ENCODE measurements at regions not wholly inside any gene's neighbourhood (a gene's known extent, or its start where the extent isn't known, plus 50 kb on each side); places are given as distances from the start of the nearest gene placed in this dataset.

GRCh38 chr4:165656399-165656798 lies 216.6 kb upstream of the TLL1 start:
- Mint-ChIP-seq H3K4me1 (no peaks in the 10 kb centered on the region), H3K27me3 (no peaks in the 10 kb centered on the region), H3K4me3 (no peak overlapping the region), H3K27ac (ENCODE audit: low read depth) (no peak overlapping the region), H3K36me3 (ENCODE audit: insufficient read depth) (no peaks in the 10 kb centered on the region), H3K9me3 (peaks cover 11% of the 10 kb centered on the region)
- no peak for ATAC-seq (replicated peaks; ENCODE audit: extremely low read depth, poor library complexity, severe bottlenecking)
- no peak for DNase-seq (ENCODE audit: low spot score in 2 of 2)

GRCh38 chr4:165656829-165657490 lies 216.1 kb upstream of the TLL1 start:
- no peaks in the 10 kb centered on the region for H3K36me3 Mint-ChIP-seq (ENCODE audit: insufficient read depth)
- peaks cover 11% of the 10 kb centered on the region for H3K9me3 Mint-ChIP-seq
- no peak overlapping the region for H3K4me3 Mint-ChIP-seq
- H3K27me3 Mint-ChIP-seq, result no peaks in the 10 kb centered on the region
- no peak for DNase-seq (ENCODE audit: low spot score in 2 of 2)
- H3K27ac Mint-ChIP-seq (ENCODE audit: low read depth), result no peak overlapping the region
- H3K4me1 Mint-ChIP-seq, result no peaks in the 10 kb centered on the region
- ATAC-seq (replicated peaks; ENCODE audit: extremely low read depth, poor library complexity, severe bottlenecking), result no peak

- Mint-ChIP-seq H3K4me1 (no peaks in the 10 kb centered on the region), H3K9me3 (no peaks in the 10 kb centered on the region), H3K27ac (ENCODE audit: low read depth) (no peak overlapping the region), H3K4me3 (no peak overlapping the region), H3K36me3 (ENCODE audit: insufficient read depth) (no peaks in the 10 kb centered on the region), H3K27me3 (no peaks in the 10 kb centered on the region)
- no peak for ATAC-seq (replicated peaks; ENCODE audit: extremely low read depth, poor library complexity, severe bottlenecking)
- no peak for DNase-seq (ENCODE audit: low spot score in 2 of 2)
Measured at GRCh38 chr4:165662341-165662740, 210.7 kb upstream of the TLL1 start.

GRCh38 chr4:165663411-165663810 lies 209.6 kb upstream of the TLL1 start:
- H3K4me1 Mint-ChIP-seq, result no peaks in the 10 kb centered on the region
- ATAC-seq (replicated peaks; ENCODE audit: extremely low read depth, poor library complexity, severe bottlenecking), result no peak
- H3K27me3 Mint-ChIP-seq, result no peaks in the 10 kb centered on the region
- no peaks in the 10 kb centered on the region for H3K9me3 Mint-ChIP-seq
- DNase-seq (ENCODE audit: low spot score in 2 of 2), result no peak
- H3K4me3 Mint-ChIP-seq, result no peak overlapping the region
- H3K36me3 Mint-ChIP-seq (ENCODE audit: insufficient read depth), result no peaks in the 10 kb centered on the region
- H3K27ac Mint-ChIP-seq (ENCODE audit: low read depth), result peak overlapping the region; percentile 20

GRCh38 chr4:165666836-165667235 lies 206.2 kb upstream of the TLL1 start:
- H3K4me3 Mint-ChIP-seq, result no peak overlapping the region
- H3K4me1 Mint-ChIP-seq, result no peaks in the 10 kb centered on the region
- H3K9me3 Mint-ChIP-seq, result no peaks in the 10 kb centered on the region
- DNase-seq (ENCODE audit: low spot score in 2 of 2) (no peak), ATAC-seq (replicated peaks; ENCODE audit: extremely low read depth, poor library complexity, severe bottlenecking) (no peak)
- H3K27me3 Mint-ChIP-seq, result no peaks in the 10 kb centered on the region
- H3K27ac Mint-ChIP-seq (ENCODE audit: low read depth), result no peak overlapping the region
- H3K36me3 Mint-ChIP-seq (ENCODE audit: insufficient read depth), result no peaks in the 10 kb centered on the region

GRCh38 chr4:165667969-165668368 lies 205.1 kb upstream of the TLL1 start:
- H3K27me3 Mint-ChIP-seq, result no peaks in the 10 kb centered on the region
- no peaks in the 10 kb centered on the region for H3K9me3 Mint-ChIP-seq
- no peak for DNase-seq (ENCODE audit: low spot score in 2 of 2)
- H3K4me1 Mint-ChIP-seq, result no peaks in the 10 kb centered on the region
- no peak overlapping the region for H3K4me3 Mint-ChIP-seq
- H3K27ac Mint-ChIP-seq (ENCODE audit: low read depth), result no peak overlapping the region
- no peak for ATAC-seq (replicated peaks; ENCODE audit: extremely low read depth, poor library complexity, severe bottlenecking)
- H3K36me3 Mint-ChIP-seq (ENCODE audit: insufficient read depth), result no peaks in the 10 kb centered on the region

- peaks cover 2% of the 10 kb centered on the region for H3K9me3 Mint-ChIP-seq
- ATAC-seq (replicated peaks; ENCODE audit: extremely low read depth, poor library complexity, severe bottlenecking) (no peak), DNase-seq (ENCODE audit: low spot score in 2 of 2) (no peak)
- H3K4me3 Mint-ChIP-seq, result no peak overlapping the region
- no peaks in the 10 kb centered on the region for H3K4me1 Mint-ChIP-seq
- H3K27me3 Mint-ChIP-seq, result no peaks in the 10 kb centered on the region
- no peaks in the 10 kb centered on the region for H3K36me3 Mint-ChIP-seq (ENCODE audit: insufficient read depth)
- no peak overlapping the region for H3K27ac Mint-ChIP-seq (ENCODE audit: low read depth)
Measured at GRCh38 chr4:165668694-165669093, 204.3 kb upstream of the TLL1 start.

GRCh38 chr4:165677081-165677480 lies 196.0 kb upstream of the TLL1 start:
- H3K4me3 Mint-ChIP-seq, result no peak overlapping the region
- H3K9me3 Mint-ChIP-seq, result peaks cover 18% of the 10 kb centered on the region
- H3K27ac Mint-ChIP-seq (ENCODE audit: low read depth), result no peak overlapping the region
- ATAC-seq (replicated peaks; ENCODE audit: extremely low read depth, poor library complexity, severe bottlenecking) (no peak), DNase-seq (ENCODE audit: low spot score in 2 of 2) (no peak)
- H3K36me3 Mint-ChIP-seq (ENCODE audit: insufficient read depth), result no peaks in the 10 kb centered on the region
- H3K4me1 Mint-ChIP-seq, result no peaks in the 10 kb centered on the region
- no peaks in the 10 kb centered on the region for H3K27me3 Mint-ChIP-seq

GRCh38 chr4:165678236-165678935 lies 194.7 kb upstream of the TLL1 start:
- Mint-ChIP-seq H3K27ac (ENCODE audit: low read depth) (no peak overlapping the region), H3K4me1 (no peaks in the 10 kb centered on the region), H3K4me3 (no peak overlapping the region), H3K9me3 (peaks cover 18% of the 10 kb centered on the region), H3K36me3 (ENCODE audit: insufficient read depth) (no peaks in the 10 kb centered on the region), H3K27me3 (no peaks in the 10 kb centered on the region)
- ATAC-seq (replicated peaks; ENCODE audit: extremely low read depth, poor library complexity, severe bottlenecking) (no peak), DNase-seq (ENCODE audit: low spot score in 2 of 2) (no peak)

- ATAC-seq (replicated peaks; ENCODE audit: extremely low read depth, poor library complexity, severe bottlenecking), result no peak
- Mint-ChIP-seq H3K9me3 (peaks cover 14% of the 10 kb centered on the region), H3K36me3 (ENCODE audit: insufficient read depth) (no peaks in the 10 kb centered on the region), H3K4me1 (no peaks in the 10 kb centered on the region), H3K27me3 (no peaks in the 10 kb centered on the region), H3K4me3 (no peak overlapping the region), H3K27ac (ENCODE audit: low read depth) (no peak overlapping the region)
- DNase-seq (ENCODE audit: low spot score in 2 of 2), result no peak
Measured at GRCh38 chr4:165678936-165679325, 194.1 kb upstream of the TLL1 start.

GRCh38 chr4:165680821-165681220 lies 192.2 kb upstream of the TLL1 start:
- peaks cover 14% of the 10 kb centered on the region for H3K9me3 Mint-ChIP-seq
- DNase-seq (ENCODE audit: low spot score in 2 of 2), result no peak
- no peak overlapping the region for H3K27ac Mint-ChIP-seq (ENCODE audit: low read depth)
- H3K27me3 Mint-ChIP-seq, result no peaks in the 10 kb centered on the region
- no peak overlapping the region for H3K4me3 Mint-ChIP-seq
- no peak for ATAC-seq (replicated peaks; ENCODE audit: extremely low read depth, poor library complexity, severe bottlenecking)
- no peaks in the 10 kb centered on the region for H3K36me3 Mint-ChIP-seq (ENCODE audit: insufficient read depth)
- H3K4me1 Mint-ChIP-seq, result no peaks in the 10 kb centered on the region

- Mint-ChIP-seq H3K9me3 (peaks cover 14% of the 10 kb centered on the region), H3K27me3 (no peaks in the 10 kb centered on the region), H3K27ac (ENCODE audit: low read depth) (no peak overlapping the region), H3K36me3 (ENCODE audit: insufficient read depth) (no peaks in the 10 kb centered on the region), H3K4me3 (no peak overlapping the region), H3K4me1 (no peaks in the 10 kb centered on the region)
- ATAC-seq (replicated peaks; ENCODE audit: extremely low read depth, poor library complexity, severe bottlenecking), result no peak
- DNase-seq (ENCODE audit: low spot score in 2 of 2), result no peak
Measured at GRCh38 chr4:165682611-165683010, 190.4 kb upstream of the TLL1 start.

GRCh38 chr4:165684177-165684805 lies 188.7 kb upstream of the TLL1 start:
- H3K9me3 Mint-ChIP-seq, result peaks cover 9% of the 10 kb centered on the region
- no peak overlapping the region for H3K27ac Mint-ChIP-seq (ENCODE audit: low read depth)
- H3K4me3 Mint-ChIP-seq, result no peak overlapping the region
- DNase-seq (ENCODE audit: low spot score in 2 of 2) (no peak), ATAC-seq (replicated peaks; ENCODE audit: extremely low read depth, poor library complexity, severe bottlenecking) (no peak)
- no peaks in the 10 kb centered on the region for H3K27me3 Mint-ChIP-seq
- H3K4me1 Mint-ChIP-seq, result no peaks in the 10 kb centered on the region
- no peaks in the 10 kb centered on the region for H3K36me3 Mint-ChIP-seq (ENCODE audit: insufficient read depth)
